K562 (cell line): ENCODE measurements at regions not wholly inside any gene's neighbourhood (a gene's known extent, or its start where the extent isn't known, plus 50 kb on each side); places are given as distances from the start of the nearest gene placed in this dataset.

Experiments
- ATAC-seq: fragments of 200-7000 bp; cut with Tn5 transposase; 3 replicates; pipeline ENCODE4 v1.9.1; 2020; ENCODE audit warnings: moderate library complexity
- BruUV-seq: library from RNA; stranded (reverse); fragments of 400-500 nt; replicated peaks from 2 replicates; lab custom pipeline; 2021; lab: Mats Ljungman, UMichigan
- CTCF ChIA-PET: fragments of 300-600 bp; formaldehyde crosslinking; extraction: SDS; loops from one replicate; lab custom pipeline; 2021; ENCODE audit warnings: low intra/inter-chr PET ratio; lab: Yijun Ruan, JAX
- POLR2A ChIA-PET: fragments of 300-600, 350-650 bp; sonication (Branson Sonifier 250); formaldehyde crosslinking; extraction: SDS; loops from one replicate; lab custom pipeline; 2021; ENCODE audit warnings: antibody characterized with exemption, inconsistent platforms; lab: Yijun Ruan, JAX
- DNase-seq, 4 experiments: peaks; one replicate each; pipeline versions ENCODE4 v3.0.0 to v3.0.0-alpha.2; 2011 to 2018; ENCODE audit warnings: low spot score in 3 of 4, mixed read lengths in 3 of 4; ENCODE audit errors: extremely low read depth in 1 of 4
- FAIRE-seq: peaks from 2 replicates; lab custom pipeline; 2011; peaks lifted over from hg19 to GRCh38; lab: Jason Lieb, UNC
- H2AFZ ChIP-seq: 2 replicates; pipeline ENCODE4 v1.6.0; 2011; ENCODE audit warnings: low read depth, low read length, control low read depth, inconsistent platforms
- H3K27ac ChIP-seq: fragments of 200-600 bp; 3 replicates; pipeline ENCODE4 v1.8.0; 2011; ENCODE audit warnings: low read depth, mild to moderate bottlenecking, control low read depth, inconsistent platforms, low read length, moderate library complexity, mixed read lengths; ENCODE audit errors: extremely low read depth
- H3K27me3 ChIP-seq, 2 experiments: fragments of 300-600 bp in 1 of 2; 2 replicates in 1 of 2; 3 replicates in 1 of 2; pipeline versions ENCODE4 v1.6.0 to v1.8.0; 2011; ENCODE audit warnings: inconsistent platforms in 2 of 2, low read length in 2 of 2, mild to moderate bottlenecking in 1 of 2, mixed read lengths in 1 of 2, moderate library complexity in 1 of 2; ENCODE audit not compliant: control insufficient read depth in 2 of 2, insufficient read depth in 2 of 2
- H3K36me3 ChIP-seq: fragments of 300-600 bp; 3 replicates; pipeline ENCODE4 v1.8.0; 2011; ENCODE audit warnings: mild to moderate bottlenecking, low read length, inconsistent platforms; ENCODE audit not compliant: control insufficient read depth, insufficient read depth
- H3K4me1 ChIP-seq, 2 experiments: fragments of 200-600 bp in 1 of 2; replicated peaks in 1 of 2; 2 replicates in 1 of 2; 3 replicates in 1 of 2; pipeline versions ENCODE4 v1.5.1 to v1.8.0; 2011; ENCODE audit warnings: inconsistent platforms in 2 of 2, low read length in 2 of 2, mild to moderate bottlenecking in 1 of 2, mixed read lengths in 1 of 2, moderate library complexity in 1 of 2; ENCODE audit not compliant: control insufficient read depth in 2 of 2, insufficient read depth in 2 of 2
- H3K4me2 ChIP-seq: 2 replicates; pipeline ENCODE4 v1.6.1; 2011; ENCODE audit warnings: low read length, control low read depth, inconsistent platforms, mixed read lengths; ENCODE audit not compliant: insufficient read depth
- H3K4me3 ChIP-seq: fragments of 200-600 bp; sonication (generic), shearing (Covaris generic); 2 replicates; pipeline ENCODE4 v1.5.1; 2016; ENCODE audit warnings: control low read depth, inconsistent platforms
- H3K79me2 ChIP-seq: fragments of 200-600 bp; 3 replicates; pipeline ENCODE4 v1.8.0; 2011; ENCODE audit warnings: low read length, inconsistent platforms; ENCODE audit not compliant: control insufficient read depth, insufficient read depth
- H3K9ac ChIP-seq, 2 experiments: 2 replicates each; pipeline versions ENCODE4 v1.6.0 to v1.6.1; 2011; ENCODE audit warnings: low read depth in 2 of 2, low read length in 2 of 2, control low read depth in 1 of 2, inconsistent platforms in 1 of 2, mild to moderate bottlenecking in 1 of 2, mixed read lengths in 1 of 2; ENCODE audit not compliant: insufficient read depth in 1 of 2
- H3K9me1 ChIP-seq: one replicate; pipeline ENCODE4 v1.6.0; 2011; ENCODE audit warnings: inconsistent platforms, mild to moderate bottlenecking, low read length, moderate library complexity; ENCODE audit not compliant: control insufficient read depth, insufficient read depth
- H3K9me3 ChIP-seq: replicated peaks from 2 replicates; pipeline ENCODE4 v1.5.1; 2011; ENCODE audit warnings: low read depth, low read length, inconsistent platforms; ENCODE audit not compliant: control insufficient read depth, insufficient read depth
- H4K20me1 ChIP-seq: replicated peaks from 2 replicates; pipeline ENCODE4 v1.6.1; 2011; ENCODE audit warnings: low read length, inconsistent platforms, mixed read lengths; ENCODE audit not compliant: control insufficient read depth, insufficient read depth
- ARHGAP35 ChIP-seq: fragments of 450-650 bp; IDR thresholded peaks from 2 replicates; pipeline ENCODE4 v1.6.1; 2018; ENCODE audit not compliant: partially characterized antibody
- BCOR ChIP-seq: fragments of 450-650 bp; IDR thresholded peaks from 2 replicates; pipeline ENCODE4 v1.6.1; 2016
- GABPB1 ChIP-seq: sonication (generic); formaldehyde crosslinking; IDR thresholded peaks from 2 replicates; pipeline ENCODE4 v1.8.0; 2022; ENCODE audit warnings: mild to moderate bottlenecking, missing genetic modification reagents
- GATAD2A ChIP-seq: fragments of 450-650 bp; IDR thresholded peaks from 2 replicates; pipeline ENCODE4 v1.6.1; 2017
- GTF2B ChIP-seq: IDR thresholded peaks from 2 replicates; pipeline ENCODE4 v1.6.1; 2011; ENCODE audit not compliant: insufficient read length; ENCODE audit errors: extremely low read depth
- HDAC1 ChIP-seq, 2 experiments: fragments of 450-650 bp; IDR thresholded peaks; 2 replicates each; pipeline ENCODE4 v1.6.1; 2016 to 2017; ENCODE audit warnings: inconsistent platforms in 1 of 2, mild to moderate bottlenecking in 1 of 2, moderate library complexity in 1 of 2
- L3MBTL2 ChIP-seq: fragments of 450-650 bp; IDR thresholded peaks from 2 replicates; pipeline ENCODE4 v1.6.1; 2016; ENCODE audit warnings: mild to moderate bottlenecking, moderate library complexity
- NR1H2 ChIP-seq: sonication (generic); formaldehyde crosslinking; IDR thresholded peaks from 2 replicates; pipeline ENCODE4 v1.4.0; 2020; ENCODE audit warnings: mild to moderate bottlenecking, missing genetic modification reagents
- POLR2H ChIP-seq: IDR thresholded peaks from 2 replicates; pipeline ENCODE4 v1.6.1; 2016; ENCODE audit warnings: missing genetic modification characterization, low read depth, mild to moderate bottlenecking, control low read depth, missing compliant biosample characterization, moderate library complexity
- ZNF133 ChIP-seq: fragments of 250-450 bp; sonication (Bioruptor Pico); IDR thresholded peaks from 2 replicates; pipeline ENCODE4 v1.4.0; 2020; ENCODE audit warnings: mild to moderate bottlenecking
- WGBS: fragments of 100-300 bp; shearing (Covaris generic); methylation state at CpG from one replicate; pipeline ENCODE4 v1.1.6; 2016; ENCODE audit warnings: low coverage, mixed read lengths; ENCODE audit not compliant: insufficient coverage; ENCODE audit errors: missing lambda C conversion rate; 5-methylcytosine and 5-hydroxymethylcytosine counted together
- in situ Hi-C: fragments of 300-500 bp; cut with MboI; formaldehyde crosslinking; loops from 4 replicates; pipeline ENCODE4 v1.15.0; 2018; ENCODE audit warnings: inconsistent platforms, mixed read lengths
- intact Hi-C: fragments of 100-400 bp; cut with micrococcal nuclease; formaldehyde crosslinking; loops from 2 replicates; pipeline ENCODE4 v1.14.2; 2022
- TF ChIP-seq, protein P1 (sequence below): fragments of 200-800 bp; sonication (Bioruptor generic); IDR thresholded peaks from 2 replicates; pipeline ENCODE4 v1.6.1; 2016; ENCODE audit warnings: missing genetic modification characterization, missing compliant biosample characterization

DNA sequence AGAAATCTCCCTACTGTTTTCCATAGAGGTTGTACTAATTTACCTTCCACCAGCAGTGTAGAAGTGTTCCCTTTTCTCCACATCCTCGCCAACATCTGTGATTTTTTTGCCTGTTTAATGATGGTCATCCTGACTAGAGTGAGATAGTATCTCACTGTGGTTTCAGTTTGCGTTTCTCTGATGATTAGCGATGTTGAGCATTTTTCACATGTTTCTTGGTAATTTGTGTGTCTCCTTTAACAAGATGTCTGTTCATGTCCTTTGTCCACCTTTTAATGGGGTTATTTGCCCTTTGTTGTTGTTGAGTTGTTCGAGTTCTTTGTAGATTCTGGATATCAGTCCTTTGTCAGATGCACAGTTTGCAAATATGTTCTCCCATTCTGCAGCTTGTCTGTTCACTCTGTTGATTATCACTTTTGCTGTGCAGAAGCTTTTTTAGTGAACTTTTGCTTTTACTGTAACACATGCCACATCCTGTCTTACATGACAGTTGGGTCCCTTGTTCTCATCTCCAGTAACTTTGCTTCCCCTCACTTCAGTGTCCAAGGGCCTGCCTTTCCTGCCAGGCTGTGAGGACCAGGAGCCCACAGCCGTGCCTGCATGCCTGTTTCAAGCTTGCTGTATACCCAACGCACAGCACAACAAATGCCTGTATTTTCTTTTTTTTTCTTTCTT lies 64.9 kb downstream of the SPRING1 start:
- no peak overlapping the region for H3K27ac ChIP-seq
- no peak overlapping the region for H2AFZ ChIP-seq
- no peaks in the 10 kb centered on the region for H3K9me3 ChIP-seq
- FAIRE-seq (no peak), ATAC-seq (no peak), DNase-seq (no peak)
- no peaks in the 10 kb centered on the region for H4K20me1 ChIP-seq
- no peak overlapping the region for H3K9ac ChIP-seq
- in situ Hi-C loops (no loop called here), intact Hi-C loops (no loop called here)
- 8% methylated on average over 6 of the region's 6 CpGs for WGBS
- no peaks in the 10 kb centered on the region for H3K27me3 ChIP-seq
- no peaks in the 10 kb centered on the region; a peak in 2 of 5 replicates for H3K4me1 ChIP-seq
- H3K79me2 ChIP-seq, result no peaks in the 10 kb centered on the region
- ChIA-PET POLR2A (interaction anchor here (0.6 kb wide), 1 partner anchor 368 kb away, joined by 3 read pairs; no protein-coding TSS in a partner anchor), CTCF (no interaction called here)
- no TSS peak for BruUV-seq
- no peak overlapping the region for H3K4me3 ChIP-seq
- H3K4me2 ChIP-seq, result no peak overlapping the region
- TF ChIP-seq GTF2B, result no peak
- no peak for TF ChIP-seq L3MBTL2
- no peak for TF ChIP-seq GABPB1
- TF ChIP-seq NR1H2 (CRISPR knock-in tag), result no peak
- H3K9me1 ChIP-seq, result no peaks in the 10 kb centered on the region
- H3K36me3 ChIP-seq, result no peaks in the 10 kb centered on the region

DNA sequence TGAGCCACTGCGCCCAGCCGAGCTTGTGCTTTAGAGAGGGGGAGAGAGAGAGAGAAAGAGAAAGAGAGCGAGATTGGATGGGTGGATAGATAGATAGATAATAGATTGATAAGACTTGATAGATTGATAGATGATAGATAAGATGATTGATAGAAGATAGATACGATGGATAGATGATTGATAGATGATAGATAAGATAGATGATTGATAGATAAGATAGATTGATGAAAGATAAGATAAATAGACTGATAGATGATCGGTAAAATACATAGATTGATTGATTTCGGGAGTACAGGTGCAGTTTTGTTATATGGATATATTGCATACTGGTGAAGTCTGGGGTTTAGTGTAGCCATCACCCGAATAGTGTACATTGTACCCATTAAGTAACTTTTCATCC lies 65.9 kb downstream of the SPRING1 start:
- H3K27ac ChIP-seq, result no peak overlapping the region
- in situ Hi-C loops, result no loop called here
- CTCF ChIA-PET, result no interaction called here
- TF ChIP-seq GATAD2A (peak; percentile 81), HDAC1 (IDR thresholded peaks at IDR 0.05) (peak in 1 of 2 experiments; percentile 71; a peak in 2 of 4 replicates), POLR2H (no peak), BCOR (peak; percentile 91), ZNF133 (no peak), ARHGAP35 (peak; percentile 43)
- TF ChIP-seq, protein P1, sequence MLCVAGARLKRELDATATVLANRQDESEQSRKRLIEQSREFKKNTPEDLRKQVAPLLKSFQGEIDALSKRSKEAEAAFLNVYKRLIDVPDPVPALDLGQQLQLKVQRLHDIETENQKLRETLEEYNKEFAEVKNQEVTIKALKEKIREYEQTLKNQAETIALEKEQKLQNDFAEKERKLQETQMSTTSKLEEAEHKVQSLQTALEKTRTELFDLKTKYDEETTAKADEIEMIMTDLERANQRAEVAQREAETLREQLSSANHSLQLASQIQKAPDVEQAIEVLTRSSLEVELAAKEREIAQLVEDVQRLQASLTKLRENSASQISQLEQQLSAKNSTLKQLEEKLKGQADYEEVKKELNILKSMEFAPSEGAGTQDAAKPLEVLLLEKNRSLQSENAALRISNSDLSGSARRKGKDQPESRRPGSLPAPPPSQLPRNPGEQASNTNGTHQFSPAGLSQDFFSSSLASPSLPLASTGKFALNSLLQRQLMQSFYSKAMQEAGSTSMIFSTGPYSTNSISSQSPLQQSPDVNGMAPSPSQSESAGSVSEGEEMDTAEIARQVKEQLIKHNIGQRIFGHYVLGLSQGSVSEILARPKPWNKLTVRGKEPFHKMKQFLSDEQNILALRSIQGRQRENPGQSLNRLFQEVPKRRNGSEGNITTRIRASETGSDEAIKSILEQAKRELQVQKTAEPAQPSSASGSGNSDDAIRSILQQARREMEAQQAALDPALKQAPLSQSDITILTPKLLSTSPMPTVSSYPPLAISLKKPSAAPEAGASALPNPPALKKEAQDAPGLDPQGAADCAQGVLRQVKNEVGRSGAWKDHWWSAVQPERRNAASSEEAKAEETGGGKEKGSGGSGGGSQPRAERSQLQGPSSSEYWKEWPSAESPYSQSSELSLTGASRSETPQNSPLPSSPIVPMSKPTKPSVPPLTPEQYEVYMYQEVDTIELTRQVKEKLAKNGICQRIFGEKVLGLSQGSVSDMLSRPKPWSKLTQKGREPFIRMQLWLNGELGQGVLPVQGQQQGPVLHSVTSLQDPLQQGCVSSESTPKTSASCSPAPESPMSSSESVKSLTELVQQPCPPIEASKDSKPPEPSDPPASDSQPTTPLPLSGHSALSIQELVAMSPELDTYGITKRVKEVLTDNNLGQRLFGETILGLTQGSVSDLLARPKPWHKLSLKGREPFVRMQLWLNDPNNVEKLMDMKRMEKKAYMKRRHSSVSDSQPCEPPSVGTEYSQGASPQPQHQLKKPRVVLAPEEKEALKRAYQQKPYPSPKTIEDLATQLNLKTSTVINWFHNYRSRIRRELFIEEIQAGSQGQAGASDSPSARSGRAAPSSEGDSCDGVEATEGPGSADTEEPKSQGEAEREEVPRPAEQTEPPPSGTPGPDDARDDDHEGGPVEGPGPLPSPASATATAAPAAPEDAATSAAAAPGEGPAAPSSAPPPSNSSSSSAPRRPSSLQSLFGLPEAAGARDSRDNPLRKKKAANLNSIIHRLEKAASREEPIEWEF (CRISPR knock-in tag), result peak; percentile 78; the same call in 1 of the 2 replicates

More for the DNA sequence above, 65.9 kb downstream of the SPRING1 start:
- H3K4me1 ChIP-seq, result no peaks in the 10 kb centered on the region; a peak in 2 of 5 replicates
- H3K9me1 ChIP-seq, result no peaks in the 10 kb centered on the region
- no peak for ATAC-seq
- no peak overlapping the region for H3K9ac ChIP-seq
- intact Hi-C loops, result no loop called here
- H3K36me3 ChIP-seq, result no peaks in the 10 kb centered on the region
- H2AFZ ChIP-seq, result no peak overlapping the region
- DNase-seq, result no peak
- H3K9me3 ChIP-seq, result no peaks in the 10 kb centered on the region
- POLR2A ChIA-PET, result no interaction called here
- H3K79me2 ChIP-seq, result no peaks in the 10 kb centered on the region
- WGBS, result 18% methylated on average over 7 of the region's 7 CpGs
- no peak overlapping the region for H3K4me2 ChIP-seq
- no peaks in the 10 kb centered on the region for H3K27me3 ChIP-seq
- no peak overlapping the region for H3K4me3 ChIP-seq
- no peaks in the 10 kb centered on the region for H4K20me1 ChIP-seq
- no peak for FAIRE-seq
- BruUV-seq, result no TSS peak
